Smooth muscle cell (in vitro differentiated cells): ENCODE measurements at regions not wholly inside any gene's neighbourhood (a gene's known extent, or its start where the extent isn't known, plus 50 kb on each side); places are given as distances from the start of the nearest gene placed in this dataset.

ENCODE experiments used
- DNase-seq: peaks from one replicate; lab custom pipeline; 2025; ENCODE audit not compliant: unreplicated experiment; lab: John Stamatoyannopoulos, UW
- H2AFZ ChIP-seq: fragments of 200-600 bp; sonication (generic); 2 replicates; pipeline ENCODE4 v1.6.0; 2016; ENCODE audit warnings: antibody characterized with exemption, low read depth, mild to moderate bottlenecking
- H3F3A ChIP-seq: fragments of 200-600 bp; sonication (generic); 2 replicates; pipeline ENCODE4 v1.6.0; 2017; ENCODE audit warnings: antibody characterized with exemption, low read depth
- H3K27ac ChIP-seq: fragments of 200-600 bp; sonication (generic); 2 replicates; pipeline ENCODE4 v1.5.1; 2016; ENCODE audit warnings: low read depth, mild to moderate bottlenecking
- H3K27me3 ChIP-seq: fragments of 200-600 bp; sonication (generic); 2 replicates; pipeline ENCODE4 v1.6.1; 2016; ENCODE audit warnings: low read depth, mild to moderate bottlenecking
- H3K36me3 ChIP-seq: fragments of 200-600 bp; sonication (generic); 2 replicates; pipeline ENCODE4 v1.5.1; 2016; ENCODE audit warnings: low read depth
- H3K4me1 ChIP-seq: fragments of 200-600 bp; sonication (generic); 2 replicates; pipeline ENCODE4 v1.5.1; 2016; ENCODE audit warnings: low read depth
- H3K4me2 ChIP-seq: fragments of 200-600 bp; sonication (generic); 2 replicates; pipeline ENCODE4 v1.6.0; 2016; ENCODE audit warnings: mild to moderate bottlenecking
- H3K4me3 ChIP-seq: fragments of 200-600 bp; sonication (generic); 2 replicates; pipeline ENCODE4 v1.5.1; 2016; ENCODE audit warnings: mild to moderate bottlenecking
- H3K79me2 ChIP-seq: fragments of 200-600 bp; sonication (generic); 2 replicates; pipeline ENCODE4 v1.6.0; 2016; ENCODE audit warnings: low read depth, mild to moderate bottlenecking
- H3K9ac ChIP-seq: fragments of 200-600 bp; sonication (generic); 2 replicates; pipeline ENCODE4 v1.6.0; 2016; ENCODE audit warnings: low read depth
- H3K9me3 ChIP-seq: fragments of 200-600 bp; sonication (generic); replicated peaks from 2 replicates; pipeline ENCODE4 v1.5.1; 2016; ENCODE audit warnings: low read depth
- H4K20me1 ChIP-seq: fragments of 200-600 bp; sonication (generic); 2 replicates; pipeline ENCODE4 v1.6.0; 2016; ENCODE audit warnings: low read depth
- WGBS: methylation state at CpG from one replicate; pipeline ENCODE4 v1.1.7; 2016; ENCODE audit warnings: low lambda C conversion rate; 5-methylcytosine and 5-hydroxymethylcytosine counted together
- TF ChIP-seq, protein P1 (sequence below): fragments of 200-600 bp; sonication (generic); IDR thresholded peaks from 2 replicates; pipeline ENCODE4 v1.5.1; 2017; ENCODE audit warnings: borderline replicate concordance, mild to moderate bottlenecking, antibody characterized with exemption; ENCODE audit not compliant: insufficient read depth, poor library complexity, severe bottlenecking

DNA sequence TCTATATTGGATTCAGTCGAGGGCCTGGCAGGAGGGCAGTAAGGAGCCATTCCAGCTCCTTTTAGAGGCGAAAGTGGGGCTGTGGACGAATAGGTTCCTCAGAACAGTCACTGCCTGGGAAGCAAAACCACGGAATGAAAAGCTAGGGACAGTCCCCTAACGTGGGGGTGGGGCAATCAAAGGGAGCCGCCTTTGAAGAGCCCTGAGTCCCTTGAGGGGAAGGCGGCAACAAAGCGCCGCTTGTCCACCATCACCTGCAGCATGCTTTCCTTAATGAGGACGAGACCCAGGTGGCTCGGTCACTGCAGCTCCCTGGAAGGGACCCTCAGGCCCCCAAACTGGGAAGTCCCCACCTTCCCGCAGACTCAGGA, 184.7 kb downstream of the ETS2 start:
- H3K9ac ChIP-seq = peak overlapping the region; percentile 60
- no peaks in the 10 kb centered on the region for H3K79me2 ChIP-seq
- no peak overlapping the region for H2AFZ ChIP-seq
- H3K4me3 ChIP-seq = no peak overlapping the region
- H3K4me2 ChIP-seq = peak overlapping the region; percentile 76
- 26% methylated on average over 12 of the region's 12 CpGs for WGBS
- H3K27ac ChIP-seq = peak overlapping the region; percentile 82
- peaks cover 53% of the 10 kb centered on the region for H3K4me1 ChIP-seq
- H4K20me1 ChIP-seq = no peaks in the 10 kb centered on the region
- H3F3A ChIP-seq = peaks cover 38% of the 10 kb centered on the region
- H3K27me3 ChIP-seq = no peaks in the 10 kb centered on the region
- H3K36me3 ChIP-seq = no peaks in the 10 kb centered on the region
- H3K9me3 ChIP-seq = no peaks in the 10 kb centered on the region
- TF ChIP-seq, protein P1, sequence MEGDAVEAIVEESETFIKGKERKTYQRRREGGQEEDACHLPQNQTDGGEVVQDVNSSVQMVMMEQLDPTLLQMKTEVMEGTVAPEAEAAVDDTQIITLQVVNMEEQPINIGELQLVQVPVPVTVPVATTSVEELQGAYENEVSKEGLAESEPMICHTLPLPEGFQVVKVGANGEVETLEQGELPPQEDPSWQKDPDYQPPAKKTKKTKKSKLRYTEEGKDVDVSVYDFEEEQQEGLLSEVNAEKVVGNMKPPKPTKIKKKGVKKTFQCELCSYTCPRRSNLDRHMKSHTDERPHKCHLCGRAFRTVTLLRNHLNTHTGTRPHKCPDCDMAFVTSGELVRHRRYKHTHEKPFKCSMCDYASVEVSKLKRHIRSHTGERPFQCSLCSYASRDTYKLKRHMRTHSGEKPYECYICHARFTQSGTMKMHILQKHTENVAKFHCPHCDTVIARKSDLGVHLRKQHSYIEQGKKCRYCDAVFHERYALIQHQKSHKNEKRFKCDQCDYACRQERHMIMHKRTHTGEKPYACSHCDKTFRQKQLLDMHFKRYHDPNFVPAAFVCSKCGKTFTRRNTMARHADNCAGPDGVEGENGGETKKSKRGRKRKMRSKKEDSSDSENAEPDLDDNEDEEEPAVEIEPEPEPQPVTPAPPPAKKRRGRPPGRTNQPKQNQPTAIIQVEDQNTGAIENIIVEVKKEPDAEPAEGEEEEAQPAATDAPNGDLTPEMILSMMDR = no peak
- no peak for DNase-seq

DNA sequence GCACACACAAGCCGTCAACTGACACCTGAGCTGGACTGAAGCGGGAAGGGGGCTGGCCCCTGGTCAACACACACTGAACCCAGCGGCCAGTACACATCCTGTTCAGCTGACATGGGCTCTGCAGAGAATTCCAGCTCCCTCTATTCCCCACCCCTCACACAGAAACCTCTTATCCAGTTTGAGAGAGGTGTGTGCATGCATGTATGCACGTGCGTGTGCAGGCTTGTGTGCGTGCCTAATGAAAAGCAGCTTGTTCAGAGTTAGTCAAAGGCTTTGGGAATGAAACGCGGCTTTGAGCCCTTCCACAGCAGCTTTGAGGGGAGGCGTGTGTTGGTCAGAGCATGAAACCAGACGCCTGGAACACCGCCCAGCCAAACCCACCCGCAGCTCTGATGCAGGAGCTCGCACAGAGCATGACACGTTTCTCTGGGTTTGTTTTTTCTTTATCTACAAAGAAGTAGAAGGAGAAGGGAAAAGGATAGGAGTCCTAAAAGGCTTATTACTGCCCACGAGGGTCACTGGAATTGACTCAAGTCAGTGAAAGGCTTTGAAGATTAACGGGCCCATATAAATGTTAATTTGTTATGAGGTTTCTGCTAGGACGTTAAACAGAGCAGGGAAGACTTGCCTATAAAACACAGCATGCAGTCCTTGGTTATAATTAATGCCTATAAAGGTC, 184.2 kb downstream of the ETS2 start:
- peak overlapping the region; percentile 76 for H3K4me2 ChIP-seq
- peak overlapping the region; percentile 60 for H3K9ac ChIP-seq
- no peaks in the 10 kb centered on the region for H4K20me1 ChIP-seq
- peaks cover 38% of the 10 kb centered on the region for H3F3A ChIP-seq
- H3K4me1 ChIP-seq = peaks cover 57% of the 10 kb centered on the region
- 5% methylated on average over 17 of the region's 17 CpGs for WGBS
- H3K79me2 ChIP-seq = no peaks in the 10 kb centered on the region
- peak; percentile 62 for DNase-seq
- TF ChIP-seq, protein P1 = no peak
- no peaks in the 10 kb centered on the region for H3K36me3 ChIP-seq
- H2AFZ ChIP-seq = no peak overlapping the region
- H3K27ac ChIP-seq = peak overlapping the region; percentile 82
- no peaks in the 10 kb centered on the region for H3K9me3 ChIP-seq
- H3K27me3 ChIP-seq = no peaks in the 10 kb centered on the region
- H3K4me3 ChIP-seq = no peak overlapping the region

DNA sequence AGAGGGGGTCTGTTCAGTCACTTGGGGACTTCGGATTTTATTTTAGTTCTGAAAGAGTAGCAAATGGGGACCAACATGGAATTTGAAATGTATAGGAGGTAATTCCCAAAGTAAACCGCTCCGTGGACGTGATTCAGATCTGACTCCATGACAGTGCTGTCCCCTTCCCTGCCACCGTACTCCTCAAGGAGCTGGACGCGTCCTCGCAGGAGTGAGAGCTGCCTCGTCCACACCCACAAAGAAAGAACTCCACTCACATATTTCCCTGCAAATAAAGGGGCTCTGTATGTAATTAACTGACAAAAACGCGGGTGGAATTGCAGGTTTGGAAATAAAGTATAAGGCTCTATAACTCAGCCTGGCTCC, 183.6 kb downstream of the ETS2 start:
- H3K79me2 ChIP-seq = no peaks in the 10 kb centered on the region
- H3K9ac ChIP-seq = no peak overlapping the region
- H3K27ac ChIP-seq = peak overlapping the region; percentile 82
- no peaks in the 10 kb centered on the region for H4K20me1 ChIP-seq
- peak overlapping the region; percentile 72 for H3K4me2 ChIP-seq
- WGBS = 81% methylated on average over 11 of the region's 11 CpGs
- peaks cover 57% of the 10 kb centered on the region for H3K4me1 ChIP-seq
- no peak overlapping the region for H2AFZ ChIP-seq
- no peaks in the 10 kb centered on the region for H3K9me3 ChIP-seq
- H3F3A ChIP-seq = peaks cover 38% of the 10 kb centered on the region
- TF ChIP-seq, protein P1 = no peak
- no peaks in the 10 kb centered on the region for H3K27me3 ChIP-seq
- no peaks in the 10 kb centered on the region for H3K36me3 ChIP-seq
- no peak overlapping the region for H3K4me3 ChIP-seq
- no peak for DNase-seq
